GM18520 (cell line): ENCODE measurements at regions not wholly inside any gene's neighbourhood (a gene's known extent, or its start where the extent isn't known, plus 50 kb on each side); places are given as distances from the start of the nearest gene placed in this dataset.

Experiments used
- ATAC-seq: cut with Tn5 transposase; IDR thresholded peaks from one replicate; pipeline ENCODE4 v1.9.1; 2021; ENCODE audit not compliant: unreplicated experiment

GRCh38 chr18:78838183-78838582 lies 141.4 kb upstream of the SALL3 start:
- no peak for ATAC-seq

- ATAC-seq = no peak
These were observed 130.6 kb upstream of the SALL3 start for GRCh38 chr18:78849046-78849445.

GRCh38 chr18:78849458-78849857 lies 130.2 kb upstream of the SALL3 start:
- no peak for ATAC-seq

GRCh38 chr18:78853341-78853740 lies 126.3 kb upstream of the SALL3 start:
- no peak for ATAC-seq

GRCh38 chr18:78855188-78855587 lies 124.4 kb upstream of the SALL3 start:
- no peak for ATAC-seq

GRCh38 chr18:78856569-78857313 lies 122.9 kb upstream of the SALL3 start:
- no peak for ATAC-seq

GRCh38 chr18:78857314-78858150 lies 122.1 kb upstream of the SALL3 start:
- ATAC-seq = no peak

GRCh38 chr18:78859686-78860085 lies 119.9 kb upstream of the SALL3 start:
- no peak for ATAC-seq

GRCh38 chr18:78860117-78860516 lies 119.5 kb upstream of the SALL3 start:
- no peak for ATAC-seq

GRCh38 chr18:78861116-78861515 lies 118.5 kb upstream of the SALL3 start:
- no peak for ATAC-seq

- ATAC-seq = no peak
These were observed 117.9 kb upstream of the SALL3 start for GRCh38 chr18:78861706-78862105.

- no peak for ATAC-seq
These were observed 117.2 kb upstream of the SALL3 start for GRCh38 chr18:78862395-78862794.

- no peak for ATAC-seq
These were observed 114.5 kb upstream of the SALL3 start for GRCh38 chr18:78865056-78865598.

- no peak for ATAC-seq
These were observed 113.8 kb upstream of the SALL3 start for GRCh38 chr18:78865771-78866310.

- ATAC-seq = no peak
These were observed 112.5 kb upstream of the SALL3 start for GRCh38 chr18:78867131-78867530.

- ATAC-seq = no peak
These were observed 111.0 kb upstream of the SALL3 start for GRCh38 chr18:78868330-78869316.

GRCh38 chr18:78871618-78872017 lies 108.0 kb upstream of the SALL3 start:
- no peak for ATAC-seq

- ATAC-seq = no peak
These were observed 105.6 kb upstream of the SALL3 start for GRCh38 chr18:78873926-78874500.

- no peak for ATAC-seq
These were observed 104.4 kb upstream of the SALL3 start for GRCh38 chr18:78875016-78875777.
